ENCODE measurements at regions not wholly inside any gene's neighbourhood (a gene's known extent, or its start where the extent isn't known, plus 50 kb on each side); places are given as distances from the start of the nearest gene placed in this dataset.

GRCh38 chr11:69953356-69953755, 124.8 kb upstream of the ANO1 start:
- TF ChIP-seq CTCF (conservative IDR thresholded peaks at IDR 0.05; ENCODE audit: low read length) (no peak), EZH2phosphoT487 (IDR thresholded peaks at IDR 0.05; ENCODE audit: borderline replicate concordance) (no peak)
